Calu3 (cell line): ENCODE measurements at regions not wholly inside any gene's neighbourhood (a gene's known extent, or its start where the extent isn't known, plus 50 kb on each side); places are given as distances from the start of the nearest gene placed in this dataset.

Experiments used
- BruUV-seq: library from RNA; stranded (reverse); fragments of 400-500 nt; replicated peaks from 2 replicates; lab custom pipeline; 2021; lab: Mats Ljungman, UMichigan
- CTCF ChIA-PET: fragments of 300-600 bp; sonication (Branson Sonifier 250); formaldehyde crosslinking; loops from one replicate; lab custom pipeline; 2022; ENCODE audit warnings: antibody characterized with exemption; lab: Charles Lee
- DNase-seq: peaks from one replicate; pipeline ENCODE4 v3.0.0; 2022
- H3K27ac Mint-ChIP-seq: one replicate; pipeline ENCODE4 v1.8.0; 2022; ENCODE audit warnings: mixed read lengths; ENCODE audit not compliant: unreplicated experiment
- H3K27me3 Mint-ChIP-seq: one replicate; pipeline ENCODE4 v1.8.0; 2022; ENCODE audit warnings: mixed read lengths; ENCODE audit not compliant: unreplicated experiment
- H3K36me3 Mint-ChIP-seq: one replicate; pipeline ENCODE4 v1.8.0; 2022; ENCODE audit warnings: mild to moderate bottlenecking, moderate library complexity, mixed read lengths; ENCODE audit not compliant: insufficient read depth, unreplicated experiment
- H3K4me1 Mint-ChIP-seq: one replicate; pipeline ENCODE4 v1.8.0; 2022; ENCODE audit warnings: mild to moderate bottlenecking, low read depth, mixed read lengths; ENCODE audit not compliant: unreplicated experiment
- H3K4me3 Mint-ChIP-seq: one replicate; pipeline ENCODE4 v1.8.0; 2022; ENCODE audit warnings: mild to moderate bottlenecking, low read depth, moderate library complexity, mixed read lengths; ENCODE audit not compliant: unreplicated experiment
- H3K9me3 Mint-ChIP-seq: one replicate; pipeline ENCODE4 v1.8.0; 2022; ENCODE audit warnings: low read depth, mixed read lengths; ENCODE audit not compliant: unreplicated experiment
- intact Hi-C: fragments of 100-400 bp; cut with micrococcal nuclease; formaldehyde crosslinking; loops from one replicate; pipeline ENCODE4 v1.10.0; 2022; ENCODE audit not compliant: unreplicated experiment
- TF ChIP-seq, protein P1 (sequence below): fragments of 200-600 bp; IDR thresholded peaks from one replicate; pipeline ENCODE4 v1.8.0; 2022; ENCODE audit warnings: antibody characterized with exemption; ENCODE audit not compliant: unreplicated experiment

DNA sequence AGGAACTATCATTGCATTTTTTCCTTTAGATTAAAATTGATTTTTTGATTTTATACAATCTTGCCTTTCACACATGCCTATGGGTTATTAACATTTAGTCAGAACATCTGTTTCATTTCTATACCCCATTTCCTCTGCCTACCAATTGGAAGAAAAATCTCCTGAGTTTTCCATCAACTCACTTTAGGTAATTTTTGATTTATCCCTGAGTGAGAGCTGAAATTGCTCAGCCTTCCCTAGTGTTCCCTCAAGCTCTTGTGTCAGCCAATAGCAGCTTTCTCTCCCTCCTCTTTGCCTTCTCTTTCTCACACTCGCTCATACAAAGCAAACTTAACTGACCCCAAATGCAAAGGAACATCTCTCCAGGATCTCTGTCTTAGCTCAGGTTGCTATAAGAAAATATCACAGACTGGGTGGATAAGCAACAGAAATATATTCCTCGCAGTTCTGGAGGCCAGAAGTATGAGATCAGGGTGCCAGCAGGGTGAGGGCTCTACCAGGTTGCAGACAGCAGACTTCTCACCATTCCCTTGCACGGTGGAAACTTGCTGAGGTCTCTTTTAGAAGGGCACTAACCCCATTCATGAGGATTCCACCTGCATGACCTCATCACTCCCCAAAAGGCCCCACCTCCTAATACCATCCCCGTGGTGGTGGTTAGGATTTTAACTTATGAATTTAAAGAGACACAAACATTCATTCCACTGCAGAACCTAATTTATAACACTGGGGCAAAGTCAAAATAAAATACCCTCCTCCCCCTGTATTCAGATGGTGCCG, 224.2 kb upstream of the SFSWAP start:
- Mint-ChIP-seq H3K27ac (no peak overlapping the region), H3K4me1 (no peaks in the 10 kb centered on the region), H3K36me3 (no peaks in the 10 kb centered on the region), H3K9me3 (no peaks in the 10 kb centered on the region), H3K27me3 (peaks cover 95% of the 10 kb centered on the region), H3K4me3 (no peak overlapping the region)
- BruUV-seq: no TSS peak
- CTCF ChIA-PET: no interaction called here
- DNase-seq: no peak
- TF ChIP-seq, protein P1, sequence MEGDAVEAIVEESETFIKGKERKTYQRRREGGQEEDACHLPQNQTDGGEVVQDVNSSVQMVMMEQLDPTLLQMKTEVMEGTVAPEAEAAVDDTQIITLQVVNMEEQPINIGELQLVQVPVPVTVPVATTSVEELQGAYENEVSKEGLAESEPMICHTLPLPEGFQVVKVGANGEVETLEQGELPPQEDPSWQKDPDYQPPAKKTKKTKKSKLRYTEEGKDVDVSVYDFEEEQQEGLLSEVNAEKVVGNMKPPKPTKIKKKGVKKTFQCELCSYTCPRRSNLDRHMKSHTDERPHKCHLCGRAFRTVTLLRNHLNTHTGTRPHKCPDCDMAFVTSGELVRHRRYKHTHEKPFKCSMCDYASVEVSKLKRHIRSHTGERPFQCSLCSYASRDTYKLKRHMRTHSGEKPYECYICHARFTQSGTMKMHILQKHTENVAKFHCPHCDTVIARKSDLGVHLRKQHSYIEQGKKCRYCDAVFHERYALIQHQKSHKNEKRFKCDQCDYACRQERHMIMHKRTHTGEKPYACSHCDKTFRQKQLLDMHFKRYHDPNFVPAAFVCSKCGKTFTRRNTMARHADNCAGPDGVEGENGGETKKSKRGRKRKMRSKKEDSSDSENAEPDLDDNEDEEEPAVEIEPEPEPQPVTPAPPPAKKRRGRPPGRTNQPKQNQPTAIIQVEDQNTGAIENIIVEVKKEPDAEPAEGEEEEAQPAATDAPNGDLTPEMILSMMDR: no peak
- intact Hi-C loops: no loop called here

DNA sequence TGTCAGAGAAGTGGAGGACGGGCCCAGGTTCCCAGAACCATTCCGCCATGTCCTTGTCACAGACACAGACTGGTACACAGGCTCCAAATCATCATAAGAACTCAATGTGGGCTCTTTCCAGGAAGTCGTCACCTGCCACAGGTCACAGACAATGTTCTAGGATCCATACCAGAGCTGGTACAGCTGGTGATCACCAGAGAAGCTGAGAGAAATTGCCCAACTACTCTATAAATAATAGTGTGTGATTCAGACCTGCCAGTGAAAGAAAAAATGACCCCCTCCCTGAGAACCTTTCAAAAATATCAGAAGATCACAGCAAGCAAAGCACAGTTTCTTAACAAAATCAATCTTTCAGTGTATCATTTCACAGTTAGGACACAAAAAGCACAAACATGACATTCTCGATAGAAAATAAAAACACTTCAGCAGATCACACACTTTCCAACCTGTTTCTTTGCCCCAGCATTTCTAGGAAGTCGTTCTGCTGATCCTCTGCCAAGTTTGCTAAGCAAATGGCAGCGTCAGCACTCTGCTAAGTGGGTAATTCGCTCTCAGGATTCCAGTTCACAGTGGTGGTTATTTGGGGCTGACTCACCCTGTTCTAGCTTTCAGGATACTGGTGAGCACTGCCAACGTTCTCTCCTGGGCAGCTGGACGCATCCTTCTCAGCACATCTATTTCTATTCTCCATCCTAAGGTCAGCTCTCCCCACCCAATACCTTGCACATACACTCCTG, 223.3 kb upstream of the SFSWAP start:
- Mint-ChIP-seq H3K9me3 (no peaks in the 10 kb centered on the region), H3K4me1 (no peaks in the 10 kb centered on the region), H3K4me3 (no peak overlapping the region), H3K36me3 (no peaks in the 10 kb centered on the region), H3K27ac (no peak overlapping the region), H3K27me3 (peaks cover 93% of the 10 kb centered on the region)
- intact Hi-C loops: no loop called here
- CTCF ChIA-PET: no interaction called here
- TF ChIP-seq, protein P1: no peak
- BruUV-seq: no TSS peak
- no peak for DNase-seq

DNA sequence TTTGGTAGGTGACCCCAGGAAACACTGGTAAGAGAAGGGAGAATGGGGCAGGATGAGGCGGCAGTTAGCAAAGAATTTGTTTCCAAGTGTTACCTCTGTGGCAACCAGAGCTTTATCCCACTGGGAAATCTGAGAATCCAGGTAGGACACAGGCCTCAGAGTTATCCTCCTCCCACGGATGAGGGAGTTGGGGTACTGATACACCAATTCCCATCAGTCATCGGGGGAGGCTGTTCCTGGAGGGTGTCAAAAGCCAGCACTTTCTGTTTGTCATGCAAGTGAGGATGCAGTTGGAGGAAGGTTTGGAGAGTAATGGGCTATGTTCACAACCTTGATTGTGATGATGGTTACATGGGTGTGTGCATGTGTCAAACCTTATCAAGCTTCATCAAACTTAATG, 221.2 kb upstream of the SFSWAP start:
- peaks cover 75% of the 10 kb centered on the region for H3K27me3 Mint-ChIP-seq
- BruUV-seq: no TSS peak
- H3K36me3 Mint-ChIP-seq: no peaks in the 10 kb centered on the region
- H3K27ac Mint-ChIP-seq: no peak overlapping the region
- CTCF ChIA-PET: no interaction called here
- H3K4me1 Mint-ChIP-seq: no peaks in the 10 kb centered on the region
- intact Hi-C loops: no loop called here
- H3K4me3 Mint-ChIP-seq: no peak overlapping the region
- TF ChIP-seq, protein P1: no peak
- DNase-seq: no peak
- H3K9me3 Mint-ChIP-seq: no peaks in the 10 kb centered on the region

DNA sequence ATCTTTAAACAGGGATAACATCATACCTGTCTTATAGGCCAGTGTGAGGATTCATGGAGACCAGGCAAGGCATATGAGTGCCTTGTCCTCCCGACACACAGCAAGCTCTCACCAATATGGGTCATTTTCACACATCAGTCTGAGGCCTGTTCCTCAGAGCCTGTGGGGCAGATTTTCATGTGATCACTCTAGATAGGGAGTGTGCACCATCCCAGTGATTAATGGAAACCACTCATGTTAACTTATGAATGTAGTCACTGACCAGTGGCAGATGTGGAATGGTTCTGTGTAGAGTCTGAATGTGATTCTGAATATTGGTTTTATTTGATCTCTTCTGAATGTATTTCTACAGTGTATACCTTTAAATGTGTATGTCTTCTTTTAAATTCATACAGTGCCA, 219.7 kb upstream of the SFSWAP start:
- BruUV-seq: no TSS peak
- Mint-ChIP-seq H3K9me3 (no peaks in the 10 kb centered on the region), H3K36me3 (no peaks in the 10 kb centered on the region), H3K4me1 (no peaks in the 10 kb centered on the region), H3K4me3 (no peak overlapping the region), H3K27me3 (peaks cover 75% of the 10 kb centered on the region), H3K27ac (no peak overlapping the region)
- DNase-seq: no peak
- CTCF ChIA-PET: no interaction called here
- intact Hi-C loops: no loop called here
- TF ChIP-seq, protein P1: no peak
